Lower lobe of right lung (tissue), 2 donors: ENCODE measurements at regions not wholly inside any gene's neighbourhood (a gene's known extent, or its start where the extent isn't known, plus 50 kb on each side); places are given as distances from the start of the nearest gene placed in this dataset.

Experiments used
- ATAC-seq, 2 donors: fragments of 200-7000 bp; cut with Tn5 transposase; one replicate each; pipeline ENCODE4 v1.9.1; 2020 to 2022; ENCODE audit warnings: mild to moderate bottlenecking in 2 of 2, moderate library complexity in 2 of 2
- DNase-seq: peaks from one replicate; pipeline ENCODE4 v3.0.0-alpha.2; 2020
- H3K27ac ChIP-seq: fragments of 200-600 bp; one replicate; pipeline ENCODE4 v1.8.0; 2022
- H3K27me3 ChIP-seq: fragments of 200-600 bp; one replicate; pipeline ENCODE4 v1.8.0; 2022; ENCODE audit warnings: low read depth
- H3K36me3 ChIP-seq: fragments of 200-600 bp; one replicate; pipeline ENCODE4 v1.8.0; 2022; ENCODE audit warnings: mild to moderate bottlenecking
- H3K4me1 ChIP-seq: fragments of 200-600 bp; one replicate; pipeline ENCODE4 v1.8.0; 2022
- H3K4me3 ChIP-seq: fragments of 200-600 bp; one replicate; pipeline ENCODE4 v1.8.0; 2022; ENCODE audit warnings: mild to moderate bottlenecking
- H3K9me3 ChIP-seq: fragments of 200-600 bp; one replicate; pipeline ENCODE4 v1.8.0; 2022
- intact Hi-C: fragments of 100-400 bp; cut with DNase I; formaldehyde crosslinking; loops from one replicate; pipeline ENCODE4 v1.11.0; 2022
- TF ChIP-seq, protein P1 (sequence below): fragments of 200-600 bp; IDR thresholded peaks from one replicate; pipeline ENCODE4 v1.8.0; 2022; ENCODE audit warnings: antibody characterized with exemption, mild to moderate bottlenecking
- donor health status: DM: no; HTN: yes; CAD: no; lungs with severe emphysema.

DNA sequence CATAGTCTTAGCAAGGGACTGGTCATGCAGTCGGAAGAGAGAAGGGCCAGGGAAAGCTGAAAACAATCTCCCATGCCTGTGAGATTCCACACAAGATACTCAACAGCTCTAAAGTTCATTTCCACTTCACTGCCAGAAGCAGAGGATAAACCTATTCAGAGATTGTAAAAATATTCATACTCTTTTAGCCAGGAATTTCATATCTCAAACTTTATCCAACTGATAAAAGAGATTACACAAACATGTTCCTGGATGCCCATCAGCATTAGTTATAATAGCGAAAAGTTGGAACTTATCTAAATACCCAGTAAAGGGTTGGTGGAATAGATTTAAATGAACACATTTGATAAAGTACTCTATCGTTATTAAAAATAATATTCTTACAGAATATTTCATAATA is 75.2 kb upstream of the ARHGEF3 start:
- Histone ChIP-seq H3K4me3 (no peak overlapping the region), H3K27me3 (no peaks in the 10 kb centered on the region), H3K36me3 (no peaks in the 10 kb centered on the region), H3K9me3 (no peaks in the 10 kb centered on the region), H3K4me1 (no peaks in the 10 kb centered on the region), H3K27ac (no peak overlapping the region)
- DNase-seq (no peak), ATAC-seq (no peak)
- TF ChIP-seq, protein P1, sequence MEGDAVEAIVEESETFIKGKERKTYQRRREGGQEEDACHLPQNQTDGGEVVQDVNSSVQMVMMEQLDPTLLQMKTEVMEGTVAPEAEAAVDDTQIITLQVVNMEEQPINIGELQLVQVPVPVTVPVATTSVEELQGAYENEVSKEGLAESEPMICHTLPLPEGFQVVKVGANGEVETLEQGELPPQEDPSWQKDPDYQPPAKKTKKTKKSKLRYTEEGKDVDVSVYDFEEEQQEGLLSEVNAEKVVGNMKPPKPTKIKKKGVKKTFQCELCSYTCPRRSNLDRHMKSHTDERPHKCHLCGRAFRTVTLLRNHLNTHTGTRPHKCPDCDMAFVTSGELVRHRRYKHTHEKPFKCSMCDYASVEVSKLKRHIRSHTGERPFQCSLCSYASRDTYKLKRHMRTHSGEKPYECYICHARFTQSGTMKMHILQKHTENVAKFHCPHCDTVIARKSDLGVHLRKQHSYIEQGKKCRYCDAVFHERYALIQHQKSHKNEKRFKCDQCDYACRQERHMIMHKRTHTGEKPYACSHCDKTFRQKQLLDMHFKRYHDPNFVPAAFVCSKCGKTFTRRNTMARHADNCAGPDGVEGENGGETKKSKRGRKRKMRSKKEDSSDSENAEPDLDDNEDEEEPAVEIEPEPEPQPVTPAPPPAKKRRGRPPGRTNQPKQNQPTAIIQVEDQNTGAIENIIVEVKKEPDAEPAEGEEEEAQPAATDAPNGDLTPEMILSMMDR, result no peak
- intact Hi-C loops, result no loop called here

DNA sequence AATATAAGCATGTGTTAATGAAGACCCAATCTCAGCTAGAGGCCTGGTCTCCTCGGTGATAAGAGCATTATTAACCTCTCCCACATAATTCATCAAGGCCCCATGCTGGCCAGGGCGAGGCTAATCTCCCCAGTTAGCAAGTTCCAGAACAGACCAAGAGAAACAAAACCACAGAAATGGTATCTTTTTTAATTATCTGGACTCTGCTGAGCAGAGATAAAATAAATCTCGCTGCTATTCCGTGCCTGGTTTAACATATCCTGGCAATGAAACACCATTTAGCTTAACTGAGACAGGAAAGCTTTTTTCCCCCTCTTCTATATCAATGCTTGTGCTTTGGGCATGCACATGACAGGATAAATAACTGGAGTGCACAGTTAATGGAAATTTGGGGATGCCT is 72.5 kb upstream of the ARHGEF3 start:
- Histone ChIP-seq H3K36me3 (no peaks in the 10 kb centered on the region), H3K27me3 (no peaks in the 10 kb centered on the region), H3K4me1 (no peaks in the 10 kb centered on the region), H3K9me3 (no peaks in the 10 kb centered on the region), H3K4me3 (no peak overlapping the region), H3K27ac (no peak overlapping the region)
- intact Hi-C loops, result no loop called here
- no peak for DNase-seq
- TF ChIP-seq, protein P1, result no peak
- no peak for ATAC-seq

DNA sequence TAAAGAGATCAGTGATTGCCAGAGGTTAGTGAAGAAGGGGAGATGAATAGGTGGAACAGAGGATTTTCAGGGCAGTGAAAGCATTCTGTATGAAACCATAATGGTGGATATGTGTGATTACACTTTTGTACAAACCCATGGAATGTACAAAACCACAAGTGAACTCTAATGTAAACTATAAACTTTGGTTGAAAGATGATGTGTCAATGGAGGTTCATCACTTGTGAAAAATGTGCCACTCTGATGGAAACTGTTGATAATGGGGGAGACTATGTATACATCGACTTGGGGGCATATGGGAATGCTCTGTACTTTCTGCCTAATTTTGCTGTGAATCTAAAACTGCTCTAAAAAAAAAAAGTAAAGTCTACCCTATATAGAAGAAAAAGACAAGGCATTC is 68.7 kb upstream of the ARHGEF3 start:
- Histone ChIP-seq H3K27ac (no peak overlapping the region), H3K4me3 (no peak overlapping the region), H3K36me3 (no peaks in the 10 kb centered on the region), H3K27me3 (no peaks in the 10 kb centered on the region), H3K9me3 (no peaks in the 10 kb centered on the region), H3K4me1 (no peaks in the 10 kb centered on the region)
- intact Hi-C loops, result no loop called here
- DNase-seq (no peak), ATAC-seq (no peak)
- TF ChIP-seq, protein P1, result no peak

DNA sequence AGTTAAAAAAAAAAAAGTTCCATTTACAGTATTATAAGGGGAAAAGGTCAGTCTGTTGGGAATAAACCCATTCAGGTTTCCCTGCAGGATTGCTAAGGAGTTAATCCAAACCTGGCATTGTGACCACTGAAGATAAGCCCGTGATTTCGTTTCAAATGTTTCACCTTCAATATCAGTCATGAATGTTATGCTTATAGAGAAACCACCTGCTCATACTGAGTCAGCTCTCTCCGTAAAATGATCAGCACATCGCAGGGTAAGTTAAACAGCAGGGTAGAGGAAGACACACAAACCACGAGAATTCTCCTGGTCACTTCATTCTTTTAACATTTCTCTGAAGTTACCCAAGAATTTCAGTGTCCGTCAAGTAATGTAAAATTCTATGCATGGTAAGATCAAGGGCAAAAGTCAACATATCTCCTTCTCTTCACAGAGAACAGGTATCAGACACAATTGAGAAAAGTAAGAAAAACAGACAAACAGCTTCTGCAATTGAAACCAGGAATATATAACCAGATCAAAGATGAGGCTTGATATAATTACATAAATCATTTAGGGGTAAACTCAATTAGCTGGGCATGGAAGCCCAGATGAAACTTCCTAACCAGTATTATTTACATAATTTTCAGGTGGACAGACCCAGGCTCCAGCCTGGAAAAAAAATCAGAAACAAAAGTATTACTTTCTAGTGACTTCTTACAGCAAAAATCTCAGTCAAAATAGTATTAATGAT is 67.6 kb upstream of the ARHGEF3 start:
- Histone ChIP-seq H3K27me3 (no peaks in the 10 kb centered on the region), H3K9me3 (no peaks in the 10 kb centered on the region), H3K4me3 (no peak overlapping the region), H3K4me1 (no peaks in the 10 kb centered on the region), H3K36me3 (no peaks in the 10 kb centered on the region), H3K27ac (no peak overlapping the region)
- DNase-seq (no peak), ATAC-seq (no peak)
- intact Hi-C loops, result no loop called here
- TF ChIP-seq, protein P1, result no peak

DNA sequence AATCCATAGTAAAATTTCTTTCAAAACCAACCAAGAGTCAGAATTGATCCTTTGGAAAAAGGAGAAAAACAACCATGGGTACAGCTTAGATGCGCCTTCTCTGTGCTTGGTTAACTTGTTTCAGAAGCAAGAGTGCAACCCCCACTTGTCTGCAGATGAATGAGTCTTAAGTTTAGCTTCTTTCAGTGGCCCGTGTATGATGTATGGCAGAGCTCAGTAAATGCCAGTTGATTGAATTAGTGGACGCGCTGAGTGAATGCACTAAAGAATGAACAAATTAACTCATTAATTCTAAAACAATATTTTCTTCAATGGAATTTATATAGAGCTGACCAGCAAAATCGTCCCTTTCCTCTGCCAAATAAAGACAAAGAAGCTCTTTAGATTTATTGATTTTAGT is 67.0 kb upstream of the ARHGEF3 start:
- H3K9me3 ChIP-seq, result no peaks in the 10 kb centered on the region
- TF ChIP-seq, protein P1, result no peak
- intact Hi-C loops, result no loop called here

More for the DNA sequence above, 67.0 kb upstream of the ARHGEF3 start:
- Histone ChIP-seq H3K4me1 (no peaks in the 10 kb centered on the region), H3K27ac (no peak overlapping the region), H3K27me3 (no peaks in the 10 kb centered on the region), H3K36me3 (no peaks in the 10 kb centered on the region), H3K4me3 (no peak overlapping the region)
- ATAC-seq (no peak), DNase-seq (no peak)
